HG03135 (cell line): ENCODE measurements at regions not wholly inside any gene's neighbourhood (a gene's known extent, or its start where the extent isn't known, plus 50 kb on each side); places are given as distances from the start of the nearest gene placed in this dataset.
"Not testable (repeated sequence)": the region's sequence is repeated elsewhere in the genome, so short reads cannot be mapped to it uniquely, and the experiment has no call there.

ENCODE experiments used
- ATAC-seq: cut with Tn5 transposase; IDR thresholded peaks from one replicate; pipeline ENCODE4 v1.9.1; 2021; ENCODE audit warnings: mild to moderate bottlenecking, moderate library complexity; ENCODE audit not compliant: unreplicated experiment

GRCh38 chr21:15199414-15200383 is 134.9 kb upstream of the NRIP1 start:
- no peak for ATAC-seq

DNA sequence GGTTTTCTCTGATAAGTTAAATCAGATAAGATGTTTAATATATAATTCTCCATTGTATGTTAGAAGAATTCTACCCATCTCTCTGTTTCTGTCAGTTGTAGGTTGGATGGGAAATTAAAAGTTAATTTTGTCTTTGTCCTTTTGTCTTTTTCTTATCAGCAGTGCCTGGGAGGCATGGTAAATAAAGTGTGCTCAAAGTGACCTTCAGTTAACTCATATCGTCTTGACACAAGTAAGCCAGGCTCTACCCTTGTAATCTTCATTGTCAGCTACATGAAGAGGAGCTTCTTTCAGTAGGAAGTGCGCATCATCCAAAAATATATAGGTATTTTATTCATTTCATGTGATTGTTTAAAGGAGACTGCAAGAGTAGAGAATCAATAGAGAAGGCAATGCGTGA is 138.9 kb upstream of the NRIP1 start:
- no peak for ATAC-seq

GRCh38 chr21:15204140-15204969 is 139.6 kb upstream of the NRIP1 start:
- no peak for ATAC-seq

DNA sequence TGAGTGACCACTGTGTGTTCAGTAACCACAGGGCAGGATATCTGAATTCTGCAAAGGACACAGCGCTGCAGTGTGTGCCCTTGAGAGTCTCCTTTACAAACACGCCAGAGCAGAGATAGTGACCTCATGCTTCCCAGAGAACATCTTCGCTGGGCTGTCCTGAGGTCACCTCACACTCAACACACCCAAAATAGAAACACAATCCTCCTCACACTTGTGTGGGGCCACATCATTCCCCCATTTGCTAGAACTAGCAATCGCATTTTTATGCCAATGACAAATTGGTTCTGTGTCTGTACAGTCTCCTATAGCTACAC is 140.1 kb upstream of the NRIP1 start:
- no peak for ATAC-seq

DNA sequence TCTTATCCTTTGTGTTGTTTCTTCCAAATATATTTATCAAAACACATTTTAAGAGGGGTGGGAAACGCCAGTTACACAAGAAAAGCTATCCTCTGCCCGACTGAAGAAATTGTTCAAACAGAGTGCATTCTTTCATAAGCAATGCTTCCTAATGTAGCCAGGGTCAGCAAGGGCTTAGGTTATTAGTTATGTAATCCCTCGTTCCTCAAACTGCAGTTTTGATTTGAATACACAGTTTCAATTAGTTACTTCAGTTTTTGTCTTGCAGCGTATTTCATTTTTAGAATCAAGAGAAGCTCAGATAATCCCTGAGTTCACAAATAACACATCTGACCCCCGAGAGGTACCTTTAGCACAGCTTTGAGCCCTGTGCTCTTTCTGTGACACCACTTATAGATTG is 141.7 kb upstream of the NRIP1 start:
- no peak for ATAC-seq

DNA sequence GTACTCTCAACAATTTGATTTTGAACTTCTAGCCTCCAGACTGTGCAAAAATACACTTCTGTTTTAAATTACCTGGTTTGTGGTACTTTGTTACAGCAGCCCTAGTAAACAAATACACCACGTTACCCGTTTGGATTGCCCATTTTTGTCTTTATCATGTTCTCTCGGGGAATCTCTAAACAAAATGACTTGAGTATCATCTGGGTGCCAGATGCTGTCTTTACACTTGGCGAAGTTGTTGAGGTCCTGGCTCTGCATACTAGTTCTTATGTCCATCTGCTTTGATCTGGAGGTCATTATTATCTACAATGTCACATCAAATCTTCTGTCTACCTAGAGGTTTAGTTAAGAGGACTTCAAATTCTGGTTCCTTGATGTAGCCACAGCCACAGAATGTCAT is 142.4 kb upstream of the NRIP1 start:
- no peak for ATAC-seq

DNA sequence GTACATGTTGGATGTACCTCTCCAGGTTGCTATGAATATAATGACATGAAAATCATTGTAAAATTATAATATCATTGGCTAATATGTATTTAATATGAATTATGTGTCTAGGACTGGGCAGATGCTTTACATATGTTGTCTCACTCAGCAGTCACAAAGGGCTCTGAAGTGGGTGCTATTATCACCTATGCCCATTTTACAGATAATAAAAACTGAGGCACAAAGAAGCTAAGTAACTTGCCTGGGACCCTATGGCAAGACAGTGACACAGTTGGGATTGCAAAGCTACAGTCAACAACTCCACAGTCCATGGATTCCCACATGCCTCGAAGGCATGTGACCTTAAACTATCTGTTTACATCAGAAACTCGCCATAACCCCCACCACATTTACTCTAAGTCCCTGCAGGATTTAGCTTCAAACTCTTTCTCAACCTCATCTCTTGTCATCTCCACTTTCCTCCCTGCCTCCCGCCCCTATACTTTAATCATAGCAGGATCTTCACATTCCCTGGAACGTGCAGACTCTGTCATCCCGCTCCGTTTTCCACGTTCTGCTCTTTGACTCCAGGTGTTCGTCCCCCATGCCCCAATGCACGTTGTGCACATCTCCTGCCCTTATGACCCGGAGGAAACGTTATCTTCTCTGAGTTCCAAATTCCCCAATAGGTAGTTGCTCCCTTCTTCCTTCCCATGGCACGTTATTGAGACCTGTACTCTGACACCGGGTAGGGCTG is 143.0 kb upstream of the NRIP1 start:
- ATAC-seq, result no peak

GRCh38 chr21:15208786-15209185 is 144.0 kb upstream of the NRIP1 start:
- ATAC-seq, result no peak

GRCh38 chr21:15209224-15209623 is 144.4 kb upstream of the NRIP1 start:
- ATAC-seq, result no peak

GRCh38 chr21:15210235-15210678 is 145.5 kb upstream of the NRIP1 start:
- no peak for ATAC-seq

- ATAC-seq, result no peak
Measured at GRCh38 chr21:15211491-15212133, 146.8 kb upstream of the NRIP1 start.

DNA sequence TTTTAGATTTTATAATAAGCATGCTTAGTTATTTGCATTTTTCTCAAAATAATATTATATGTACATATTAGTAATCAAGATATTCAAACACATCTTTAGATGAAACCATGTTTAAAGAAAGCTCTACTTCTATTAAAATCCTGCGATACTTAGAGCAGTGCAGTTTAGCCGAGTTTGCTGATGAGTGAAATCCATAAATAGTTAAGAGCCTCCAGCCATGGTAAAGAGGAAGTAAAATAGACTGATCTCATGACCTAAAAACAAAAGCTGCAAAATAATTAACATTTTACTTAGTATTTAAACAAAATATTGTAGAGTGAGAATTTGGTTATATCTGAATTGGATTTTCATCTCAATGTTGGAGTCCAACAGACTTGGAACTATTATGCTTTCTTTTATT is 147.4 kb upstream of the NRIP1 start:
- no peak for ATAC-seq

GRCh38 chr21:15218476-15218875 is 153.7 kb upstream of the NRIP1 start:
- ATAC-seq, result not testable (repeated sequence)

DNA sequence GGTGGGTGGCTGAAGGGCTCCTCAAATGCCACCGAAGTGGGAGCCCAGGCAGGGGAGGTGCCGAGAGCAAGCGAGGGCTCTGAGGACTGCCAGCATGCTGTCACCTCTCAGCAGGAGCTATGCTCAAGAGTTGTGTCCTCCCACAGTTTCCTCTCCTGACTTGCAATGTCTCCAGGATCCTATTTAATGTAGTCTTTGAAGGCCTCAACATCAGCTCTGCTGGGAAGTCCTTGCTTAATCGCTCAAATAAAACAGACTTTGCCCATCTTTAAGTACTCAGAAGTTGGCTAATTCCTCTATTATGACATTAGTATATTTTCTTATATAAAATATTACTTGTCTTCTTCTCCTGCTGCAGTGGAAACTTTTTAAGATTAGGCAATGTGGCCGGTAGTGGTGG is 154.2 kb upstream of the NRIP1 start:
- no peak for ATAC-seq

DNA sequence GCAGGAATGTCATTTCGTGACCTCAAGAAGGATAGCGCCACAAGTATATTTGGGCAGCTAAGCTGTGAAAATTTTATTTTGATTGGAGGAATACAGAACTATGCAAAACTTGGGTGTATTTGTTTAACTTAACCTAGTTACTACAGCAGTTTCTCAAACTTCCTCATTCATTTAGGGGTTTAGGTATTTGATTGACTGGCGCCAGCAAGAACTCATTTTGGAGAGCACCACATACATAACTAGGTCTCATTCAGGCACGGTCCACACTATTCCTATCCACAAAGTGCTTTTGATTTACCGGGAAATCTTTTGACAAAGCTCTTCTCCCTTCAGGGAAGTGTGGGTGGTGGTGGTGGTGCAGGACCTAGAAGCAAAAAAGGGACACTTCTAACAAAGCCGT is 155.1 kb upstream of the NRIP1 start:
- ATAC-seq, result no peak

DNA sequence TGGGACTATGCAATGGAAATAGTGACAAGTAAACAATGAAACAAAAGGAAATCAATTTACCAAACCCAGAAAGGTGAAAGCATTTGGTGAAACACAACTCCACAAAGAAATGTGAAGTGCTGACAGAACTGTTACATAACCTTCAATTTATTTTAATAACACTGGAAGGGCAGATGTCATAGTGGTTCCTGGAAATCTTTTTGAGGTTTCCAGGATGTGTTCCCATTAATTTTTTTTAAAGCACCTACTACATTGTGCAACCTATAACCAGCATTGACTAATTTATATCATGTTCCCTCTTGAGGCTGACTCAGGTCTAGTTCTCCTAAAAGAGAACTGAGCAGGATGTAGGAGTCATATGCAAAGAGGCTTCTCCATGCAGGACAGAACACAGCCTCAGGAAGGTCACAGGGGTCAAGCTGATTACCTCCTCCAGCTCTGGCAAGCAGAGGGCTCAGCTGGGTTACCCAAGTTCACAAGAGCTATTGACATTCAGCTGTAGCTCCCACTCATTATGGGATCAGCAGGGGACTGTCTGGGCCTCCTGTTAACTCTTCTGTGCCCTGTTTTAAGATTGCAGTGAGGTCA is 157.1 kb upstream of the NRIP1 start:
- ATAC-seq, result no peak

DNA sequence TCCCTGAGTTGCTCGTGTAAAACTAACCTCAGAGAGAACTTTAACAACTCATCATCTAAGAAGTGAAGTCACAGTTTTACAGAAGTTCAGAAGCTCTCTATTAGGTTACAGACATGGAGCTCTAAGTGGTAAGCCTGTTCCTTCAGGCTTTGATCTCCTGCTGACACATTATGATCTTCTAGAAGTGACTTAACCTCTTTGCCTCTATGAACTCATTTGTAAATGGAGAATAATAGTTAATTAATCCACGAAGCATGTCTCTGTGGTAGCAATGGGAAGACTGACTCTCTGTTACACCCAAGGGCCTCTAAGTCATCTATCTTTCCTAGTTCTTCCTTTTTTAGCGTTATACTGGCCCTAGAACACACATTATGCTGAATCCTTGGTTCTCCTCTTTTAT is 157.9 kb upstream of the NRIP1 start:
- ATAC-seq, result no peak

DNA sequence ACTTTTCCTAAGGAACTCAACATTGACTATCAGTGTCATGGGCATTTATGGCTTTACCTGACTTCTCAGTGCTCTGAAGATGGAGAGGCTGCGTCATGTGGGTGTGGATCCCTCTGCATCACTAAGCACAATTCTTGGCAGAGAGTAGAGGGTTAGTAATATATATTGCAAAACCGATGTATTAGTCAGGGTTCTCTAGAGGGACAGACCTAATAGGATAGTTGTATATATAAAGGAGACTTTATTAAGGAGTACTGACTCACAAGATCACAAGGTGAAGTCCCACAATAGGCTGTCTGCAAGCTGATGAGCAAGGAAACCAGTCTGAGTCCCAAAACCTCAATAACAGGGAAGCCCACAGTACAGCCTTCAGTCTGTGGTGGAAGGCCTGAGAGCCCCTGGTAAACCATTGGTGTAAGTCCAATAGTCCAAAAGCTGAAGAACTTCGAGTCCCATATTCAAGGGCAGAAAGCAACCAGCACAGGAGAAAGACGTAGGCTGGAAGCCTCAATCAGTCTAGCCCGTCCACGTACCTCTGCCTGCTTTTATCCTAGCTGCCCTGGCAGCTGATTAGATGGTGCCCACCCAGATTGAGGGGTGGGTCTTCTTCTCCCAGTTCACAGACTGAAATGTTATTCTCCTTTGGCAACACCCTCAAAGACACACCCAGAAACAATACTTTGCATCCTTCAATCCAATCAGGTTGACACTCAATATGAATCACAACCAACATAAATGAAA is 159.7 kb upstream of the NRIP1 start:
- no peak for ATAC-seq

- ATAC-seq, result no peak
Measured at GRCh38 chr21:15227919-15228318, 163.1 kb upstream of the NRIP1 start.

DNA sequence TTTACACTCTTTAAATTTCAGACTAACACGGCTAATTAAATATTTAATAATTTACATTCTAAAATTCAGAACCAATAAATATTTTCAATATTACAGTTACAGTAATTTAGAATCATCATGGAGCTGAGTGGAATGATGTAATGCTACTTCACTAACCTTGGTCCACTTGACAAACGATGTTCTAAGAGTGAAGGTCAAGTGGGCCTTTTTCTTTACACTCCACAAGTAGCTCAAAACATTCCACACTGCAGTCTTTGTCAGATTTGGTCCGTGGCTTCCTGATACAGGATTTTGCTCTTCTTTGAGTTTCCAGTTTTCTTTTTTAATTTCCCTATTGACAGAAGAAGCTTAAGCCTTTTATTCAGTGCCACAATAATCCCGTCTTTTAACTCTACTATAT is 164.6 kb upstream of the NRIP1 start:
- ATAC-seq, result no peak
